Progenitor cell of endocrine pancreas (in vitro differentiated cells): ENCODE measurements at regions not wholly inside any gene's neighbourhood (a gene's known extent, or its start where the extent isn't known, plus 50 kb on each side); places are given as distances from the start of the nearest gene placed in this dataset.

Source experiments
- DNase-seq: peaks from one replicate; pipeline ENCODE4 v3.0.0; 2021; ENCODE audit warnings: low spot score; ENCODE audit not compliant: unreplicated experiment
- H3K27ac Mint-ChIP-seq: 2 replicates; pipeline ENCODE4 v1.8.0; 2021; ENCODE audit warnings: mild to moderate bottlenecking, moderate library complexity, mixed read lengths
- H3K27me3 Mint-ChIP-seq: 2 replicates; pipeline ENCODE4 v1.8.0; 2021; ENCODE audit warnings: mixed read lengths
- H3K36me3 Mint-ChIP-seq: 2 replicates; pipeline ENCODE4 v1.8.0; 2022; ENCODE audit warnings: mixed read lengths; ENCODE audit not compliant: insufficient read depth
- H3K4me1 Mint-ChIP-seq: 2 replicates; pipeline ENCODE4 v1.8.0; 2021; ENCODE audit warnings: low read depth, mixed read lengths
- H3K4me3 Mint-ChIP-seq: 2 replicates; pipeline ENCODE4 v1.8.0; 2021; ENCODE audit warnings: low read depth, mild to moderate bottlenecking, moderate library complexity, mixed read lengths
- H3K9me3 Mint-ChIP-seq: 2 replicates; pipeline ENCODE4 v1.8.0; 2021; ENCODE audit warnings: low read depth, mixed read lengths
- TF ChIP-seq, protein P1 (sequence below): fragments of 200-600 bp; sonication (generic); IDR thresholded peaks from one replicate; pipeline ENCODE4 v1.5.0; 2021; ENCODE audit warnings: antibody characterized with exemption, mild to moderate bottlenecking; ENCODE audit not compliant: unreplicated experiment

DNA sequence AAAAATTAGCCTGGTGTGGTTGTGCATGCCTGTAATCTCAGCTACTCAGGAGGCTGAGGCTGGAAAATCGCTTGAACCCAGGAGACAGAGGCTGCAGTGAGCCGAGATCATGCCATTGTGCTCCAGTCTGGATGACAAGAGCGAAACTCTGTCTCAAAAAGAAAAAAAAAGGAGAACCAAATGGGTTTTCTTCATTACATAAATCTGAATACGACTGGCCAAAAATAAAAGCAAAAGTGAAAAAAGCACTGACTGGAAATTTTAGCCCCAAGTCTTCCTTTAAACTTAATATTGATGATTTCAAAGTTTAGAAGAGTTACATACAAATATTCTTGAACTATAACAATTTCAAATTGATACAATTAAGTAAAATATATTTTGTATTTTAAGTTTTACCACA, 249.5 kb upstream of the STARD13 start:
- peaks cover 26% of the 10 kb centered on the region for H3K4me1 Mint-ChIP-seq
- TF ChIP-seq, protein P1, sequence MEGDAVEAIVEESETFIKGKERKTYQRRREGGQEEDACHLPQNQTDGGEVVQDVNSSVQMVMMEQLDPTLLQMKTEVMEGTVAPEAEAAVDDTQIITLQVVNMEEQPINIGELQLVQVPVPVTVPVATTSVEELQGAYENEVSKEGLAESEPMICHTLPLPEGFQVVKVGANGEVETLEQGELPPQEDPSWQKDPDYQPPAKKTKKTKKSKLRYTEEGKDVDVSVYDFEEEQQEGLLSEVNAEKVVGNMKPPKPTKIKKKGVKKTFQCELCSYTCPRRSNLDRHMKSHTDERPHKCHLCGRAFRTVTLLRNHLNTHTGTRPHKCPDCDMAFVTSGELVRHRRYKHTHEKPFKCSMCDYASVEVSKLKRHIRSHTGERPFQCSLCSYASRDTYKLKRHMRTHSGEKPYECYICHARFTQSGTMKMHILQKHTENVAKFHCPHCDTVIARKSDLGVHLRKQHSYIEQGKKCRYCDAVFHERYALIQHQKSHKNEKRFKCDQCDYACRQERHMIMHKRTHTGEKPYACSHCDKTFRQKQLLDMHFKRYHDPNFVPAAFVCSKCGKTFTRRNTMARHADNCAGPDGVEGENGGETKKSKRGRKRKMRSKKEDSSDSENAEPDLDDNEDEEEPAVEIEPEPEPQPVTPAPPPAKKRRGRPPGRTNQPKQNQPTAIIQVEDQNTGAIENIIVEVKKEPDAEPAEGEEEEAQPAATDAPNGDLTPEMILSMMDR = no peak
- H3K27ac Mint-ChIP-seq = no peak overlapping the region
- H3K27me3 Mint-ChIP-seq = no peaks in the 10 kb centered on the region
- no peak for DNase-seq
- H3K4me3 Mint-ChIP-seq = no peak overlapping the region
- H3K36me3 Mint-ChIP-seq = no peaks in the 10 kb centered on the region
- peaks cover 3% of the 10 kb centered on the region for H3K9me3 Mint-ChIP-seq

DNA sequence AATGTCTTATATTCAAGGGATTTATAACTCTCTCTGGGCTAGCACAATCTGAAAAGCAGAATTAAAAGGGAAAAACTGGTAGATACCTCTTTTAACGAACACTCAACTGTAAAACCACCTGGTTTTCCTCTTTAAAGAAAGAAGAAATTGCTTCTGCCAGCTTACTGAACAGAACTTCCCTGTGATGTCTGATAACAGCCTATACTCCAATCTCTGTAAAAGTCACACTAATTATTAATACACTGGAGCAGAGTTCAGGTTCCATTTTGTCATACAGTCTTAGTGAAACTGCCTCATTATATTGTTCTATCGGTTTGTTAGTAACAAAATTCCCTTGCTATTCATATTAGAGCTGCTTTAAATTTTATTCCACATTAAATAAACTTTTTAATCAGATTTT, 251.0 kb upstream of the STARD13 start:
- TF ChIP-seq, protein P1 = no peak
- H3K4me1 Mint-ChIP-seq = peaks cover 37% of the 10 kb centered on the region
- H3K4me3 Mint-ChIP-seq = no peak overlapping the region
- no peak for DNase-seq
- no peaks in the 10 kb centered on the region for H3K27me3 Mint-ChIP-seq
- H3K27ac Mint-ChIP-seq = peak overlapping the region; percentile 9
- no peaks in the 10 kb centered on the region for H3K9me3 Mint-ChIP-seq
- no peaks in the 10 kb centered on the region for H3K36me3 Mint-ChIP-seq

DNA sequence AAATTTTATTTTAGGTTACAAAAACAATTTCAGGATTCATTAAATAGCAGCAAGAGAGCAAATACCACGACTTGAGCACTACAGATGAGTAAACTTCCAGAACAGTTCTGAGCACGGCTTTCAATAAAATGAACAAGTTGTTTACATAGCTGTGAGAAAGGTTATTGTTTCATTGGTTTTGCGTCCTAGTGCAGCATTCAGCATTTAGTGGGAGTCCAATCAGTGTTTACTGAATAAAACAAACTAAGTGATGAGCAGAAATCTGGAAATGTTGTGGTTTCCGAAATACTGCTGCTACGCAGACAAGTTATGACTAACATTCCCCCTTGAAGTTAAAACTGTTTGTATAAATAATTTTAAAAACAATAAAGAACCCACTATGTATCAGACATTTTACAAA, 251.5 kb upstream of the STARD13 start:
- Mint-ChIP-seq H3K36me3 (no peaks in the 10 kb centered on the region), H3K4me3 (no peak overlapping the region), H3K4me1 (peaks cover 37% of the 10 kb centered on the region), H3K9me3 (no peaks in the 10 kb centered on the region), H3K27me3 (no peaks in the 10 kb centered on the region), H3K27ac (no peak overlapping the region)
- TF ChIP-seq, protein P1 = no peak
- no peak for DNase-seq

DNA sequence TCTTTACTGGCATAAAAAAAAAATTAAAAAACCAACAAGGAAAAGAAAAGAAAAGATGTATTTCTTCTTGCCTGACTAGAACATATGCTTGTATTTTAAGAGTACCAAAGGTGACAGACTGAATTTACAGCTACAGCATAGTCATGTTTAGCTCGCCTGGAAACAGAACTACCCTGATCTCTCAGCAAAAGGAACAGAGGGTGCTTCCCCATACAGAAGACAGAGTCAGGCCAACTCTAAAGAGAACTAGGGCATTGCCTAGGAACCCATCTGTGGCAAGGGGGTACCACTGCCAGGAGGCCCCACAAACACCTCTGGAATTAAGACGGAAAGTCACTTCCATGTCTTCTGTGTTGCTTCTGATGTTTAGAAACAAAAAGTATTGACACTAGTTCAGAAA, 252.1 kb upstream of the STARD13 start:
- Mint-ChIP-seq H3K9me3 (no peaks in the 10 kb centered on the region), H3K4me1 (peaks cover 38% of the 10 kb centered on the region), H3K27me3 (no peaks in the 10 kb centered on the region), H3K27ac (peak overlapping the region; percentile 60), H3K36me3 (no peaks in the 10 kb centered on the region), H3K4me3 (no peak overlapping the region)
- DNase-seq = no peak
- TF ChIP-seq, protein P1 = no peak

DNA sequence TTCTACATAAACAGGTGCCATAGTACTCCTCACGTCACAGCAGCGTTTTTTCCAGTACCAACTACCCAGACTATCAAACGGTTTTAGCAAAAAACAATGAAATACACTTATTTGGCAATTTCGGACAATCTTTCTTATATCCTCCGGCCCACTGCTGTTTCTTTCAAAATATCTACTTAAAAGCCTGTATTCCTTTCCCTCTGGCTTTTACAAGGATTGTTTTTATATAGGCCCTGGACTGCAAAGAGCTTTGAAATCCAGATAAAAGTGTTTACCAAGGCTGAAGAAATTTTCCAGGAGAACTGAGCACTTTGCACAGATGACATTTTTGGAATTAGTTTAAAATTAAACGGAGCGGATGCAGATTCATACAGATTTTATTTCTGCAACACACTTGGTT, 255.9 kb upstream of the STARD13 start:
- H3K9me3 Mint-ChIP-seq = peaks cover 3% of the 10 kb centered on the region
- peak overlapping the region; percentile 100 for H3K27ac Mint-ChIP-seq
- TF ChIP-seq, protein P1 = no peak
- H3K36me3 Mint-ChIP-seq = no peaks in the 10 kb centered on the region
- H3K4me3 Mint-ChIP-seq = peak overlapping the region; percentile 89
- peaks cover 37% of the 10 kb centered on the region for H3K4me1 Mint-ChIP-seq
- DNase-seq = no peak
- no peaks in the 10 kb centered on the region for H3K27me3 Mint-ChIP-seq
